Activated CD4-positive, alpha-beta T cell treated with anti-CD3 and anti-CD28 coated beads for 1 hour (primary cell): ENCODE measurements at regions not wholly inside any gene's neighbourhood (a gene's known extent, or its start where the extent isn't known, plus 50 kb on each side); places are given as distances from the start of the nearest gene placed in this dataset.

Experiments used
- DNase-seq: peaks from one replicate; pipeline ENCODE4 v3.0.0-alpha.2; 2020

- no peak for DNase-seq
Measured at GRCh38 chr11:15589070-15589626, 474.4 kb downstream of the INSC start.

GRCh38 chr11:15590132-15590531 lies 475.4 kb downstream of the INSC start:
- no peak for DNase-seq

GRCh38 chr11:15591112-15591537 lies 476.4 kb downstream of the INSC start:
- no peak for DNase-seq

GRCh38 chr11:15594607-15595006 lies 479.9 kb downstream of the INSC start:
- no peak for DNase-seq

- no peak for DNase-seq
Measured at GRCh38 chr11:15599376-15599775, 484.7 kb downstream of the INSC start.

- no peak for DNase-seq
Measured at GRCh38 chr11:15602047-15602446, 487.3 kb downstream of the INSC start.

GRCh38 chr11:15602785-15603567 lies 488.3 kb downstream of the INSC start:
- no peak for DNase-seq

- no peak for DNase-seq
Measured at GRCh38 chr11:15605094-15605493, 490.4 kb downstream of the INSC start.

- DNase-seq = no peak
Measured at GRCh38 chr11:15607361-15608036, 492.8 kb downstream of the INSC start.

- DNase-seq = no peak
Measured at GRCh38 chr11:15609445-15609844, 494.7 kb downstream of the INSC start.

- DNase-seq = no peak
Measured at GRCh38 chr11:15610881-15611280, 496.2 kb downstream of the INSC start.

GRCh38 chr11:15613251-15613650 lies 498.5 kb downstream of the INSC start:
- DNase-seq = no peak

GRCh38 chr11:15613789-15614188 lies 499.1 kb downstream of the INSC start:
- DNase-seq = no peak

GRCh38 chr11:15615398-15616096 lies 500.8 kb downstream of the INSC start:
- DNase-seq = no peak

GRCh38 chr11:15616130-15617105 lies 501.7 kb downstream of the INSC start:
- DNase-seq = no peak

GRCh38 chr11:15617126-15617525 lies 502.4 kb downstream of the INSC start:
- DNase-seq = no peak

GRCh38 chr11:15618583-15619032 lies 503.9 kb downstream of the INSC start:
- no peak for DNase-seq

GRCh38 chr11:15621565-15621964 lies 506.8 kb downstream of the INSC start:
- no peak for DNase-seq

GRCh38 chr11:15622231-15622890 lies 507.6 kb downstream of the INSC start:
- DNase-seq = no peak

GRCh38 chr11:15624701-15625100 lies 510.0 kb downstream of the INSC start:
- DNase-seq = no peak

GRCh38 chr11:15625691-15626090 lies 511.0 kb downstream of the INSC start:
- DNase-seq = no peak

GRCh38 chr11:15627560-15627959 lies 512.8 kb downstream of the INSC start:
- no peak for DNase-seq
